Peyer's patch (tissue), 4 donors: ENCODE measurements at regions not wholly inside any gene's neighbourhood (a gene's known extent, or its start where the extent isn't known, plus 50 kb on each side); places are given as distances from the start of the nearest gene placed in this dataset.

Experiments used
- CTCF ChIP-seq, 6 experiments: fragments of 450-650 bp in 4 of 6; fragments of 200-600 bp in 2 of 6; sonication (generic) in 1 of 6; IDR thresholded peaks; one replicate each; pipeline ENCODE4 v1.5.1; 2017 to 2019; ENCODE audit warnings: antibody characterized with exemption in 6 of 6, mild to moderate bottlenecking in 3 of 6, moderate library complexity in 1 of 6
- POLR2A ChIP-seq, 2 donors: fragments of 450-650 bp; IDR thresholded peaks; one replicate each; pipeline ENCODE4 v1.5.1; 2017; ENCODE audit warnings: antibody characterized with exemption in 2 of 2, mild to moderate bottlenecking in 2 of 2, moderate library complexity in 2 of 2

- TF ChIP-seq POLR2A (IDR thresholded peaks at IDR 0.05) (no peak), CTCF (IDR thresholded peaks at IDR 0.05) (no peak)
Measured at GRCh38 chr21:17730782-17731181, 88.4 kb downstream of the C21orf91 start.
